AML-193 (cell line): ENCODE measurements at regions not wholly inside any gene's neighbourhood (a gene's known extent, or its start where the extent isn't known, plus 50 kb on each side); places are given as distances from the start of the nearest gene placed in this dataset.

Source experiments
- DNase-seq, 2 experiments: peaks; one replicate each; lab custom pipeline; 2025; lab: John Stamatoyannopoulos, UW

GRCh38 chr14:106820119-106820518 lies 1293.7 kb downstream of the TMEM121 start:
- no peak for DNase-seq

- no peak for DNase-seq
These were observed 1294.7 kb downstream of the TMEM121 start for GRCh38 chr14:106821119-106821518.

- no peak for DNase-seq
These were observed 1296.5 kb downstream of the TMEM121 start for GRCh38 chr14:106822905-106823304.

GRCh38 chr14:106823552-106823951 lies 1297.2 kb downstream of the TMEM121 start:
- no peak for DNase-seq

- DNase-seq: no peak
These were observed 1300.5 kb downstream of the TMEM121 start for GRCh38 chr14:106826833-106827369.

- DNase-seq: peak in 1 of 2 experiments; percentile 3
These were observed 1304.9 kb downstream of the TMEM121 start for GRCh38 chr14:106831322-106831720.

- DNase-seq: no peak
These were observed 1311.5 kb downstream of the TMEM121 start for GRCh38 chr14:106837870-106838269.

GRCh38 chr14:106838991-106839769 lies 1312.8 kb downstream of the TMEM121 start:
- no peak for DNase-seq

- no peak for DNase-seq
These were observed 1313.9 kb downstream of the TMEM121 start for GRCh38 chr14:106840258-106840657.

GRCh38 chr14:106840991-106841390 lies 1314.6 kb downstream of the TMEM121 start:
- DNase-seq: no peak

GRCh38 chr14:106841701-106842100 lies 1315.3 kb downstream of the TMEM121 start:
- DNase-seq: no peak

- DNase-seq: peak in 1 of 2 experiments; percentile 9
These were observed 1316.3 kb downstream of the TMEM121 start for GRCh38 chr14:106842687-106843086.

- peak; percentile 4 to 27 for DNase-seq
These were observed 1317.0 kb downstream of the TMEM121 start for GRCh38 chr14:106843386-106843785.

- peak; percentile 47 to 50 for DNase-seq
These were observed 1317.6 kb downstream of the TMEM121 start for GRCh38 chr14:106843951-106844483.

- peak; percentile 72 to 74 for DNase-seq
These were observed 1318.4 kb downstream of the TMEM121 start for GRCh38 chr14:106844608-106845285.

GRCh38 chr14:106845286-106846087 lies 1319.1 kb downstream of the TMEM121 start:
- peak; percentile 50 to 59 for DNase-seq

- DNase-seq: no peak
These were observed 1319.8 kb downstream of the TMEM121 start for GRCh38 chr14:106846218-106846617.

- DNase-seq: peak in 1 of 2 experiments; percentile 11
These were observed 1322.1 kb downstream of the TMEM121 start for GRCh38 chr14:106848330-106849121.

- DNase-seq: no peak
These were observed 1324.8 kb downstream of the TMEM121 start for GRCh38 chr14:106850913-106851825.
